Activated CD4-positive, alpha-beta T cell treated with anti-CD3 and anti-CD28 coated beads, Interleukin-2, amount 10 ng/mL, durations not matched to agents 7 days and 5 days (primary cell): ENCODE measurements at regions not wholly inside any gene's neighbourhood (a gene's known extent, or its start where the extent isn't known, plus 50 kb on each side); places are given as distances from the start of the nearest gene placed in this dataset.

Experiments used
- CTCF ChIA-PET: fragments of 350-600 bp; sonication (Branson Sonifier 250); formaldehyde crosslinking; loops from one replicate; lab custom pipeline; 2021; ENCODE audit warnings: antibody characterized with exemption; lab: Charles Lee
- POLR2A ChIA-PET: fragments of 350-600 bp; sonication (Branson Sonifier 250); formaldehyde crosslinking; loops from one replicate; lab custom pipeline; 2021; ENCODE audit warnings: antibody characterized with exemption; lab: Charles Lee
- DNase-seq: peaks from one replicate; pipeline ENCODE4 v3.0.0-alpha.2; 2020
- H3K27ac Mint-ChIP-seq: one replicate; pipeline ENCODE4 v1.8.0; 2021; ENCODE audit warnings: mild to moderate bottlenecking, moderate library complexity, mixed read lengths
- H3K27me3 Mint-ChIP-seq: one replicate; pipeline ENCODE4 v1.8.0; 2021; ENCODE audit warnings: mixed read lengths
- H3K36me3 Mint-ChIP-seq: one replicate; pipeline ENCODE4 v1.8.0; 2021; ENCODE audit warnings: low read depth, mixed read lengths
- H3K4me1 Mint-ChIP-seq: one replicate; pipeline ENCODE4 v1.8.0; 2021; ENCODE audit warnings: mixed read lengths
- H3K4me3 Mint-ChIP-seq: one replicate; pipeline ENCODE4 v1.8.0; 2021; ENCODE audit warnings: mild to moderate bottlenecking, moderate library complexity, mixed read lengths
- H3K9me3 Mint-ChIP-seq: one replicate; pipeline ENCODE4 v1.8.0; 2021; ENCODE audit warnings: mixed read lengths

DNA sequence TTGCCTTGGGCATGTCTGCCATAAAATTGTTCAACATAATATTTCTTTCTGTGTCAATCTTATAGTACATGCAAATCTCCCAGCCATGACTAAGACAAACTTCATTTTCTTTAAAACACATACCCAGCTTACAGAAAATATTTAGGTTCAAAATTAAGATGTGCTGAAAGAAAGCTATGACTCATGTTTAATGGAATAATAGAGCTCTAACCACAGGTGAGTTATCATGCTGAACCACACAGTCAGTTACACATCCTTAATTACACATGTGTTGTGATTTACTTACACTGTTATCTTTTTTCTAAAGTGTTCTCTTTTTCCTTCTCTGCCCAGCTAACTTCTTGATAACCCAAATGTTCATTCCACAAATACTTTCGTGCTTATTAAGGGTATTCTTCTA, 1831.2 kb downstream of the OLFM4 start:
- no peak overlapping the region for H3K4me3 Mint-ChIP-seq
- H3K9me3 Mint-ChIP-seq, result peaks cover 13% of the 10 kb centered on the region
- no peaks in the 10 kb centered on the region for H3K36me3 Mint-ChIP-seq
- DNase-seq, result no peak
- H3K27ac Mint-ChIP-seq, result no peak overlapping the region
- ChIA-PET POLR2A (no interaction called here), CTCF (no interaction called here)
- H3K4me1 Mint-ChIP-seq, result no peaks in the 10 kb centered on the region
- no peaks in the 10 kb centered on the region for H3K27me3 Mint-ChIP-seq

DNA sequence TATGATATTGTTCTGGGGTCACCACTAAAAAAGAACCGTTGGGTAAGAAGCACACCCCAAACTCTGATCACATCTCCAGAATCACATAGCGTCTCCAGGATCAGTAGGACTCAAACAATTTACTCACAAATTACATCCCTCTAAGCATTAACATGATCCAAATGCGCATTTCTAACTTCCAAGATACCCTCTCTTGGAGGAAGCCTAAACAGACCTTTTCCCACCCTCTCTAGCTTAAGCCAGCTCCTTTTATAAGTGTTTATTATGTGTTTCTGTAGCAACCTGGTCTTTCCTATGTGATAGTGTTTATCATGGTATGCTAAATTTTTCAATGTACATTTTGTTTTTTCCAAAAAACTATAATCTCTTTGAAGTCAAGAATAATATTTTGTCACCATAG, 1846.5 kb downstream of the OLFM4 start:
- ChIA-PET POLR2A (no interaction called here), CTCF (no interaction called here)
- Mint-ChIP-seq H3K27ac (no peak overlapping the region), H3K4me1 (no peaks in the 10 kb centered on the region), H3K36me3 (no peaks in the 10 kb centered on the region), H3K27me3 (no peaks in the 10 kb centered on the region), H3K9me3 (peaks cover 1% of the 10 kb centered on the region), H3K4me3 (no peak overlapping the region)
- no peak for DNase-seq

DNA sequence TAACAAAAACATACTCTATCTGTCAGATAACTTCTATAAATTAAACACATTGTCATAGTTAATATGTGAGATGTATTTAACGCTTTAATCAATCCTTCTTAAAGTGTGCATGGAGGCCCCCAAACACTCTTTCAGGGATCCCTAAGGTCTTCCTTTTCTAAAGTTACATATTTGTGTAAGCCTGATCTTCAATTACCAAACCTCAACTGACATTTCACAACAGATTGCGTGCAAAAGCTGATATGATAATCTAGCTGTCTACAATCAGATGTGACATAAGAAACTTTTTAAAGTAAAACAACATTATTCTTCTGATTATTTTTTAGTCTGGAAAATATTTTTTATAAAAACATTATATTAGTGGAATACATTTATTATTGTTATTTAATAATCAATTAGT, 1850.4 kb downstream of the OLFM4 start:
- Mint-ChIP-seq H3K9me3 (peaks cover 5% of the 10 kb centered on the region), H3K4me3 (no peak overlapping the region), H3K36me3 (no peaks in the 10 kb centered on the region), H3K27me3 (no peaks in the 10 kb centered on the region), H3K4me1 (no peaks in the 10 kb centered on the region), H3K27ac (no peak overlapping the region)
- DNase-seq, result no peak
- ChIA-PET POLR2A (no interaction called here), CTCF (no interaction called here)

DNA sequence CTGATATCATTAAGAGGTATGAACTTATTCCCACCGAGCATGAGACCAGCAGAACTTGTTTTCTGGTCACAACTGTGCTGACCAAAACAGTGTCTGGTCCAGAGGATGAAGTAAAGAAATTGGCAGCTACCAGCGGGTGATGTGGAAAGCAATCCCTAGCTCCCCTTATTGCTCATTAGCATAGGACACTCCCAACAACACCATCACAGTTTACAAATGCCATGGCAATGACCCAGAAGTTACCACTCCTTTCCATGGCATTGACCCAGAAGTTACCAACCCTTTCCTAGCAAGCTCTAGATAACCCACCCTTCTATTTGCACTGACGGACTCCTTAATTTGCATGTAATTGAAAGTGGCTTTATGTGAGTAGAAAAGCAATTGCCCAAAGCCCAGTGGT, 1856.1 kb downstream of the OLFM4 start:
- Mint-ChIP-seq H3K9me3 (peaks cover 5% of the 10 kb centered on the region), H3K27me3 (no peaks in the 10 kb centered on the region), H3K27ac (no peak overlapping the region), H3K4me1 (no peaks in the 10 kb centered on the region), H3K4me3 (no peak overlapping the region), H3K36me3 (no peaks in the 10 kb centered on the region)
- ChIA-PET POLR2A (interaction anchor here (0.7 kb wide), 1 partner anchor 525 kb away, joined by 5 read pairs; no protein-coding TSS in a partner anchor), CTCF (no interaction called here)
- DNase-seq, result no peak

DNA sequence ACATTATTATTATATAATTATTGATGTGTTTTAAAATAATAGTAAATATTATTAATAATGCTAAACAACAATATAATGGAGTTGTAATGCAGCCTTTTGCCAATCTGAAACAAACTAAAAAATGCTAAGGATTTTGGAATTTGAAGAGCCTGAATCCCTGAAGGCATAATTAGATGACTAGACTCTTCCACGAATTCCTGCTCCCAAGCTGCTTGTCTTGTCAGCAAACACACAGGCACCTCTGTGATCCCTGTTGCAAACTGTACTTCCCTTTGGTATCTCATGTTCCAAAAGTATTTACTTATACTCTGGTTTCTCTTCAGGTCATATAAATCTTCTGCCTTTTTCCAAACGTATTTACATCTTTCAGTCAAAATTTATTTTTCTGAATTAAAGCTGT, 1862.4 kb downstream of the OLFM4 start:
- no peak for DNase-seq
- CTCF ChIA-PET, result no interaction called here
- Mint-ChIP-seq H3K36me3 (no peaks in the 10 kb centered on the region), H3K4me1 (no peaks in the 10 kb centered on the region), H3K4me3 (no peak overlapping the region), H3K27ac (no peak overlapping the region), H3K27me3 (no peaks in the 10 kb centered on the region), H3K9me3 (peaks cover 3% of the 10 kb centered on the region)
- POLR2A ChIA-PET, result no interaction called here

DNA sequence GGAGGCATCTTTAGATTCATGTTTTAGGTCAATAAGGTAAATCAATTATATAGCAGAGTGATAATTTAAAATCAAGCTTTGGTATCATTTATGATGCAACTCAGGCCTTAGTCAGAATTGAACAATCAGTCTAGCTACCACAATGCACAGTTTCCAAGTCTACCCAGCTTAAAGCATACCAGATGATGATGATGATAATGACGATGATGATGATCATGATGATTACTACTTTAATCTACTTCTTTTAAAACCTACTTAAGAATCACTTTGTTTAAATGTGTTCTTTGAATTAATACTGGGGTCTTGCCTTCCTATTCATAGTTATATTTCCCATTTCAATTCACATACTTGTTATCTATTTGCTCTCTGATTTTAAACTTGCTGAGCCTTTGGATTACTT, 1872.7 kb downstream of the OLFM4 start:
- CTCF ChIA-PET, result no interaction called here
- Mint-ChIP-seq H3K27ac (no peak overlapping the region), H3K4me3 (no peak overlapping the region), H3K27me3 (no peaks in the 10 kb centered on the region), H3K36me3 (no peaks in the 10 kb centered on the region), H3K4me1 (no peaks in the 10 kb centered on the region), H3K9me3 (peaks cover 4% of the 10 kb centered on the region)
- POLR2A ChIA-PET, result no interaction called here
- no peak for DNase-seq

DNA sequence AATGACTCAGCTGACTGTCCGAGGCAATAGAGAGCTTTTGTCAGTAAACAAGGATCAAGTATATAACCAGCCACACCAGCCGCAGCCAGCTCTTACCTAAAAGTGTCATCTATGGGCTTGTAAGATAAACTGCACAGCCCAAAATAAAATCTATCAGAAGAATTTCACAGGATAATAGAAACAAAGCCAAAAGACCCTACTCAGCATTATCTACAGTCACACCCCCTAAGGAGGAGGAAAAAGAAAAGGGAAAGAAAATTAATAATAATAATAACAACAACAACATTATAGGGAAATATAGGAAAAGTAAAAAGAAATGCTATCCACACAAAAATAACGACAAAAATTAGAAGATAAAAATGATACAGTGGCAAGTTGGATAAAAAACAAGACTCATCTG, 1883.8 kb downstream of the OLFM4 start:
- no peaks in the 10 kb centered on the region for H3K4me1 Mint-ChIP-seq
- peaks cover 9% of the 10 kb centered on the region for H3K9me3 Mint-ChIP-seq
- ChIA-PET POLR2A (no interaction called here), CTCF (interaction anchor here (0.9 kb wide), 1 partner anchor 10 kb away, joined by 3 read pairs; no protein-coding TSS in a partner anchor)
- H3K27me3 Mint-ChIP-seq, result no peaks in the 10 kb centered on the region
- no peak for DNase-seq
- H3K4me3 Mint-ChIP-seq, result no peak overlapping the region
- H3K27ac Mint-ChIP-seq, result no peak overlapping the region
- no peaks in the 10 kb centered on the region for H3K36me3 Mint-ChIP-seq

DNA sequence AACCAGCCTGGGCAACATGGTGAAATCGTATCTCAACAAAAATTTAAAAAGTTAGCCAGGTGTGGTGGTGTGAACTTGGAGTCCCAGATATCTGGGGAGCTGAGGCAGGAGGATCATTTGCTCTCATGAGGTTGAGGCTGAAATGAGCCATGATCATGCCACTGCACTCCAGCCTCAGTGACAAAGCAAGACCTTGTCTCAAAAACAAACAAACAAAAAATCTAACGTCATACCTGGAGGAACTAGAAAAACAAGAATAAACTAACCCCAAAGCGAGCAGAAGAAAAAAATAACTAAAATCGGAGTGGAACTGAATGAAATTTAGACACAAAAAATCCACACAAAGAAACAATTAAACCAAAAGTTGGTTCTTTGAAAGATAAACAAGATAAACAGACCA, 1885.1 kb downstream of the OLFM4 start:
- no peak overlapping the region for H3K27ac Mint-ChIP-seq
- POLR2A ChIA-PET, result no interaction called here

DNA sequence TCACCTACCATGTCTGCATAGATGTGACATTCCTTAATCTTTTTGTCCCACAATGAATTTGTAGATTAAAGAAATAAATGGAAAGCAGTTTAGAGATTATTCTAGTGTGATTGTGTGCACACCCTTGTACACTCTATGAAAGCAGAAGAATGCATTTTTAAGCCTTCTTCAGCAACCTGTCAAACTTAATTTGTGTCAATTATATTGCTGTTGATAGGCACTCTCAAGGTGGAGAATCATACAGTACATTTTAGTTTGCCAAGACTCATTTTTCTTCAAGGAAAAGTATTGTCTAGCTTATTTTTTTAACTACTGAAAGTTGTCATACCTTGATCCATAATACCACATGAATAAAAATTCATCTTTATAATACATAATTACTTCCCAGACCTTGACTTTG, 1898.9 kb downstream of the OLFM4 start:
- CTCF ChIA-PET, result no interaction called here
- Mint-ChIP-seq H3K4me1 (no peaks in the 10 kb centered on the region), H3K4me3 (no peak overlapping the region), H3K9me3 (peaks cover 20% of the 10 kb centered on the region), H3K36me3 (no peaks in the 10 kb centered on the region), H3K27ac (no peak overlapping the region), H3K27me3 (no peaks in the 10 kb centered on the region)
- DNase-seq, result no peak
- POLR2A ChIA-PET, result no interaction called here

More for the DNA sequence above, 1885.1 kb downstream of the OLFM4 start:
- DNase-seq, result no peak
- Mint-ChIP-seq H3K27me3 (no peaks in the 10 kb centered on the region), H3K4me1 (no peaks in the 10 kb centered on the region), H3K4me3 (no peak overlapping the region), H3K36me3 (no peaks in the 10 kb centered on the region), H3K9me3 (peaks cover 11% of the 10 kb centered on the region)
- CTCF ChIA-PET, result no interaction called here

DNA sequence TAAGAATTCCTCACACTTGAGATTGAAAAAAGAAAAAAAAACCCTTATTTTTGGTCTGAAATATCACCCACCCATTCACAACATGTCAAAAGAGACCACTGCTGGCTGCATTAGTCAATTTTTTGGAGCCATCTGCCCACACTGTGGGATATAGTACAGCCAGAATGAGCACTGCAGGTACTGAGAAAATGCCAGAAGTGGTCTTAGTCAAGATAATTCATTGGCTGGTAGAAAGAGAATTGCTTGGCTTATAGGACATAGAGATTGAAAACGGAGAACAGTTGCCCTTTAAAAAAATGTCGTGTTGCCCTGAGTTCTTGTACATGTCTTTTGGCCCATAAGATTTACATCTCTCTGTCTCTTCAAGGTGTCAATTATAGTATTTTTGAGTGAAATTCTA, 1899.5 kb downstream of the OLFM4 start:
- CTCF ChIA-PET, result no interaction called here
- Mint-ChIP-seq H3K4me1 (no peaks in the 10 kb centered on the region), H3K27ac (no peak overlapping the region), H3K4me3 (no peak overlapping the region), H3K27me3 (no peaks in the 10 kb centered on the region), H3K9me3 (peaks cover 20% of the 10 kb centered on the region), H3K36me3 (no peaks in the 10 kb centered on the region)
- no peak for DNase-seq
- POLR2A ChIA-PET, result no interaction called here

DNA sequence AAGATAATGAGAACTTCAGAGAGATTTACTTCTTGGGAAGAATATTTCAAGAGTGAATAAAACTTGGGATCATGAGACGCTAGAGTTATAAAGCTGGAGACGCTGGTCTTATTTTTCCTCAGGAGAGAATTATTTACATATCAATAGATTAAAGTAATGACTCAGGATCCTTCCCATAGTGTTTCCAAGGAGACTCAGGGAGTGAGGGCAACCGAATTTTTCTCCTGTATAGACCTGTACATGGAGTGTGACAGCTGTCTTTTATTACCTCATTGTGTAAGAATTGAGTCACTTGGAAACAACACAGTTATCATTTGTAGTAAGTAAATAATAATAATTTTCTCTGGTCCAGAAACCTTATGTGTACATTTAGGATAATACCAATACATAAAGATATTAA, 1905.5 kb downstream of the OLFM4 start:
- H3K27ac Mint-ChIP-seq, result no peak overlapping the region
- H3K4me3 Mint-ChIP-seq, result no peak overlapping the region
- DNase-seq, result no peak
- H3K27me3 Mint-ChIP-seq, result no peaks in the 10 kb centered on the region
- no peaks in the 10 kb centered on the region for H3K4me1 Mint-ChIP-seq
- CTCF ChIA-PET, result no interaction called here
- POLR2A ChIA-PET, result no interaction called here
- H3K9me3 Mint-ChIP-seq, result peaks cover 16% of the 10 kb centered on the region
- no peaks in the 10 kb centered on the region for H3K36me3 Mint-ChIP-seq

DNA sequence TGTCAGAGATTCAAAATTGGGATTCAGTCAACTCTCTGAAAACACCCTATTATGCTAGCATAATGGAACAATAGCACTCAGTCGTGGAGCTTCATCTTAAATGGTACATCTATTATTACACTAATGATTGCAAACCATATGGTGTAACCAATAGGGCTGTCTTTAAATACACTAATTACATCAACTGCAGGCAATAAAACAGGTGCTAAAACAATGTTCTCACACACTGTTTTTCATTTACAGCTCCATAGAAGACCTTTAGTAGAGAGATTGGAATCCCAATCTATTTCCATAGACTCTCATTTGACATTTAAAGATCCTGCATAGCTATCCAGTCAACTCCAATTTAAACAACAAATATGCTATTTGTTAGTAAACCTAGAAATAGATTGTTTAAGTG, 1917.4 kb downstream of the OLFM4 start:
- POLR2A ChIA-PET, result no interaction called here
- CTCF ChIA-PET, result no interaction called here
- H3K4me1 Mint-ChIP-seq, result no peaks in the 10 kb centered on the region
- no peaks in the 10 kb centered on the region for H3K36me3 Mint-ChIP-seq
- no peak overlapping the region for H3K27ac Mint-ChIP-seq
- peaks cover 4% of the 10 kb centered on the region for H3K9me3 Mint-ChIP-seq
- no peak overlapping the region for H3K4me3 Mint-ChIP-seq
- DNase-seq, result no peak
- H3K27me3 Mint-ChIP-seq, result no peaks in the 10 kb centered on the region

DNA sequence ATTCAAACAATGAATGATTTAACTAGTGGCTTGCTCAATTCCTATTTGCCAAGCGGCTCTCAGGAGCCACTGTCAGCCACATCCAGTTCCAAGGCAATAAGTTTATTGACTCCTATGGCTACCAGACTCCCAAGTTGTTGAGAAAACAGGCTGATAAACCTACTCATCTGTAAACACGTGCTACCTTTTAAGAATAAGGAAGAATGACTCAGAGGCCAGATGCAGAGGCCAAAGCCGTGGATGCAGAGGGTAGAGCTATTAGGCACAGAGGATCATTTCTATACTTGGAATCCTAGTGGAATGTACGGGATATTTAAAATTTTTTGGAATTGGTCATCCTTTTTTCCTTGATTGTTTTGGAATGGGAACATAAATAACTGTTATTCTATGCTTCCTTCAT, 1921.1 kb downstream of the OLFM4 start:
- no peaks in the 10 kb centered on the region for H3K27me3 Mint-ChIP-seq
- no peaks in the 10 kb centered on the region for H3K36me3 Mint-ChIP-seq
- no peaks in the 10 kb centered on the region for H3K4me1 Mint-ChIP-seq
- ChIA-PET POLR2A (no interaction called here), CTCF (no interaction called here)
- no peak for DNase-seq
- no peak overlapping the region for H3K27ac Mint-ChIP-seq
- peaks cover 6% of the 10 kb centered on the region for H3K9me3 Mint-ChIP-seq
- H3K4me3 Mint-ChIP-seq, result no peak overlapping the region

DNA sequence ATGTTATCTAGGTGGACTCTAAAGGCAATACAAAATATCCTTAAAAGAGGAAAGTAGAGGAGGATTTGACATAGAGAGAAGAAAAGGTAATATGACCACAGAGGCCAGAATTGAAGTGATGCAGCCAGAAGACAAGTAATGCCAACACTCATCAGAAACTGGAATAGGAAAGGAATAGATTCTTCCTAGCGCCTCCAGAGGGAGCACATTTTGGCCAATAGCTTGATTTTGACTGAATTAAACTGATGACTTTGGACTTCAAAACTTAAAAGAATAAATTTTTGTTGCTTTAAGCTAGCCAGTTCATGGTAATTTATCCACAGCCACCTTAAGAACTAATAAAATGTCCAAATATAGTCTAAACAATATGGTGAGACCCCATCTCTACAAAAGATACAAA, 1921.9 kb downstream of the OLFM4 start:
- H3K4me1 Mint-ChIP-seq, result no peaks in the 10 kb centered on the region
- CTCF ChIA-PET, result no interaction called here
- H3K36me3 Mint-ChIP-seq, result no peaks in the 10 kb centered on the region
- no peak overlapping the region for H3K4me3 Mint-ChIP-seq
- H3K27ac Mint-ChIP-seq, result no peak overlapping the region
- POLR2A ChIA-PET, result no interaction called here
- DNase-seq, result no peak
- no peaks in the 10 kb centered on the region for H3K27me3 Mint-ChIP-seq
- peaks cover 6% of the 10 kb centered on the region for H3K9me3 Mint-ChIP-seq
